ENCODE measurements at regions not wholly inside any gene's neighbourhood (a gene's known extent, or its start where the extent isn't known, plus 50 kb on each side); places are given as distances from the start of the nearest gene placed in this dataset.

DNA sequence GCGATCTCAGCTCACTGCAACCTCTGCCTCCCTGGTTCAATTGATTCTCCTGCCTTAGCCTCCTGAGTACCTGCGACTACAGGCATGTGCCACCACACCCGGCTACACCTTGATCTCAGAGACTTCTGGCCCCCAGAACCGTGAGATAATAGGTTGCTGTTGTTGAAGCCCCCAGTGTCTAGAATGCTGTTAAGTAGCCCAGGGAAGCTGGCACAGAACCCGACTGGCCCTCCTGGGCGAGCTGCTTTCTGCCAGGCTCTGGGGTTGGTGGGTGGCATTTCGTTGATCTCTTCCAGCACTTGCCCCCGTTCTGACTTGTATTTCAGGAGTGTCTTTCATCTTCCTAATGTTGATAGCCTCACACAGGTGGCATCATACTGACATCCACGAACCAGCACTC, 807.1 kb downstream of the CDH9 start:
- Mint-ChIP-seq H3K4me1 (ENCODE audit: low read depth) (no peaks in the 10 kb centered on the region), H3K4me3 (no peak overlapping the region), H3K9me3 (peaks cover 20% of the 10 kb centered on the region), H3K27me3 (no peaks in the 10 kb centered on the region), H3K27ac (no peak overlapping the region), H3K36me3 (ENCODE audit: low read depth) (no peaks in the 10 kb centered on the region)
- TF ChIP-seq, protein P1, sequence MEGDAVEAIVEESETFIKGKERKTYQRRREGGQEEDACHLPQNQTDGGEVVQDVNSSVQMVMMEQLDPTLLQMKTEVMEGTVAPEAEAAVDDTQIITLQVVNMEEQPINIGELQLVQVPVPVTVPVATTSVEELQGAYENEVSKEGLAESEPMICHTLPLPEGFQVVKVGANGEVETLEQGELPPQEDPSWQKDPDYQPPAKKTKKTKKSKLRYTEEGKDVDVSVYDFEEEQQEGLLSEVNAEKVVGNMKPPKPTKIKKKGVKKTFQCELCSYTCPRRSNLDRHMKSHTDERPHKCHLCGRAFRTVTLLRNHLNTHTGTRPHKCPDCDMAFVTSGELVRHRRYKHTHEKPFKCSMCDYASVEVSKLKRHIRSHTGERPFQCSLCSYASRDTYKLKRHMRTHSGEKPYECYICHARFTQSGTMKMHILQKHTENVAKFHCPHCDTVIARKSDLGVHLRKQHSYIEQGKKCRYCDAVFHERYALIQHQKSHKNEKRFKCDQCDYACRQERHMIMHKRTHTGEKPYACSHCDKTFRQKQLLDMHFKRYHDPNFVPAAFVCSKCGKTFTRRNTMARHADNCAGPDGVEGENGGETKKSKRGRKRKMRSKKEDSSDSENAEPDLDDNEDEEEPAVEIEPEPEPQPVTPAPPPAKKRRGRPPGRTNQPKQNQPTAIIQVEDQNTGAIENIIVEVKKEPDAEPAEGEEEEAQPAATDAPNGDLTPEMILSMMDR (IDR thresholded peaks at IDR 0.05), result no peak
- Histone ChIP-seq H3K27me3 (ENCODE audit: control insufficient read depth in 1 of 2, insufficient read depth in 2 of 2, low read length in 2 of 2) (no peaks in the 10 kb centered on the region), H3K4me3 (ENCODE audit: low read length) (no peak overlapping the region), H3K4me1 (ENCODE audit: insufficient read depth, low read length) (no peaks in the 10 kb centered on the region), H3K36me3 (ENCODE audit: insufficient read depth, low read length) (no peaks in the 10 kb centered on the region), H3K27ac (ENCODE audit: low read depth in 1 of 2, low read length in 2 of 2) (no peak overlapping the region), H3K9me3 (ENCODE audit: control insufficient read depth in 1 of 2, insufficient read depth in 1 of 2, low read length in 2 of 2) (peaks cover 0 to 57% of the 10 kb centered on the region in 2 experiments)
- POLR2A ChIA-PET, result no interaction called here
- intact Hi-C loops (cut with DNase I, micrococcal nuclease), result no loop called here
- DNase-seq, result no peak
- no peak for ATAC-seq (ENCODE audit: poor library complexity)
- CTCF ChIA-PET, result no interaction called here

DNA sequence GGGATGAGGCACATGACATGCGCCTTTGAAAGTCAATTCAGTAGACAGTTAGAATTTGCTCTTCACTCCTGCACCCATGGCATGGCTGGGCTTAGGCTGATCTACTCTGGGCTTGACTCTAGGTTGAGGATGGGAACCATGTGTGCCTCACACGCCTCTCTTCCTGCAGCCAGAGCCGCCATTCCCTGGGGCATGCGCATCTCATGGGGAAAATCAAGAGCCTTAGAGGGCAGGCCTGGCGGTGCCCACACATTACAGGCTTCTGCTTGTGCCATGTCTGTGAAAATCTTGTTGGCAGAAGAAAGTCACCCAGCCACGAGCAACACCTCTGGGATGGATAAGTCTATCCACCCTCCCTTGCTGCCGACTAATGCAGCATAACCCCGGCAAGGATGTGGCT, 808.5 kb downstream of the CDH9 start:
- no peak overlapping the region for H3K27ac Mint-ChIP-seq
- no peaks in the 10 kb centered on the region for H3K27me3 Mint-ChIP-seq
- Histone ChIP-seq H3K27me3 (ENCODE audit: control insufficient read depth in 1 of 2, insufficient read depth in 2 of 2, low read length in 2 of 2) (no peaks in the 10 kb centered on the region), H3K4me1 (ENCODE audit: insufficient read depth, low read length) (no peaks in the 10 kb centered on the region), H3K4me3 (ENCODE audit: low read length) (no peak overlapping the region), H3K9me3 (ENCODE audit: control insufficient read depth in 1 of 2, insufficient read depth in 1 of 2, low read length in 2 of 2) (peaks cover 0 to 44% of the 10 kb centered on the region in 2 experiments), H3K27ac (ENCODE audit: low read depth in 1 of 2, low read length in 2 of 2) (no peak overlapping the region), H3K36me3 (ENCODE audit: insufficient read depth, low read length) (no peaks in the 10 kb centered on the region)
- no peaks in the 10 kb centered on the region for H3K4me1 Mint-ChIP-seq (ENCODE audit: low read depth)
- intact Hi-C loops (cut with DNase I, micrococcal nuclease), result no loop called here
- no peak for DNase-seq
- CTCF ChIA-PET, result no interaction called here
- POLR2A ChIA-PET, result no interaction called here
- TF ChIP-seq, protein P1 (IDR thresholded peaks at IDR 0.05), result no peak
- H3K9me3 Mint-ChIP-seq, result peaks cover 26% of the 10 kb centered on the region
- H3K4me3 Mint-ChIP-seq, result no peak overlapping the region
- ATAC-seq (ENCODE audit: poor library complexity), result no peak
- H3K36me3 Mint-ChIP-seq (ENCODE audit: low read depth), result no peaks in the 10 kb centered on the region

DNA sequence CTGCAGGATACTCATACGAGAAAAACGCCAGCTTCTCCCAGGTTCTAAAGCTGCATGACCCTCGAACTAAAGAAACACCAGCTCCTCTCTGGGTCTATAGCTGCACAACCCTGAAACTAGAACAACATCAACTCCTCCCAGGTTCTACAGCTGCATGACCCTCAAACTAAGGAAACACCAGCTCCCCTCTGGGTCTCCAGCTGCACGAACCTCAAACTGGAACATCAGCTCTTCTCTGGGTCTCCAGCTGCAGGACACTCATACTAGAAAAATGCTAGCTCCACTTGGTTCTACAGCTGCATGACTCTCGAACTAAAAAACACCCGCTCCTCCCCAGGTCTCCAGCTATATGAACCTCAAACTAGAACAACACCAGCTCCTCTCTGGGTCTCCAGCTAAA, 811.1 kb downstream of the CDH9 start:
- Mint-ChIP-seq H3K4me3 (no peak overlapping the region), H3K27me3 (no peaks in the 10 kb centered on the region), H3K9me3 (peaks cover 24% of the 10 kb centered on the region), H3K36me3 (ENCODE audit: low read depth) (no peaks in the 10 kb centered on the region), H3K4me1 (ENCODE audit: low read depth) (no peaks in the 10 kb centered on the region), H3K27ac (no peak overlapping the region)
- POLR2A ChIA-PET, result no interaction called here
- intact Hi-C loops (cut with DNase I, micrococcal nuclease), result no loop called here
- TF ChIP-seq, protein P1 (IDR thresholded peaks at IDR 0.05), result no peak
- H3K4me1 ChIP-seq (ENCODE audit: insufficient read depth, low read length), result no peaks in the 10 kb centered on the region
- no peak for ATAC-seq (ENCODE audit: poor library complexity)
- CTCF ChIA-PET, result no interaction called here
- no peak overlapping the region for H3K4me3 ChIP-seq (ENCODE audit: low read length)
- no peak overlapping the region for H3K27ac ChIP-seq (ENCODE audit: low read depth in 1 of 2, low read length in 2 of 2)
- no peaks in the 10 kb centered on the region for H3K36me3 ChIP-seq (ENCODE audit: insufficient read depth, low read length)
- H3K27me3 ChIP-seq (ENCODE audit: control insufficient read depth in 1 of 2, insufficient read depth in 2 of 2, low read length in 2 of 2), result no peaks in the 10 kb centered on the region
- peaks cover 0 to 34% of the 10 kb centered on the region in 2 experiments for H3K9me3 ChIP-seq (ENCODE audit: control insufficient read depth in 1 of 2, insufficient read depth in 1 of 2, low read length in 2 of 2)
- DNase-seq, result no peak

Measured in CD4-positive, alpha-beta T cell (primary cell).